Neural progenitor cell (in vitro differentiated cells): ENCODE measurements at regions not wholly inside any gene's neighbourhood (a gene's known extent, or its start where the extent isn't known, plus 50 kb on each side); places are given as distances from the start of the nearest gene placed in this dataset.

Experiments used
- DNase-seq: peaks from one replicate; pipeline ENCODE4 v3.0.0-alpha.2; 2016; ENCODE audit warnings: low spot score
- H2AFZ ChIP-seq: fragments of 200-600 bp; sonication (generic); replicated peaks from 2 replicates; pipeline ENCODE4 v1.6.1; 2016; ENCODE audit warnings: antibody characterized with exemption
- H3F3A ChIP-seq: fragments of 200-600 bp; sonication (generic); 2 replicates; pipeline ENCODE4 v1.6.1; 2016; ENCODE audit warnings: antibody characterized with exemption, low read depth
- H3K27ac ChIP-seq: fragments of 200-600 bp; sonication (generic); 2 replicates; pipeline ENCODE4 v1.5.1; 2016; ENCODE audit warnings: mild to moderate bottlenecking
- H3K27me3 ChIP-seq: fragments of 200-600 bp; sonication (generic); 2 replicates; pipeline ENCODE4 v1.6.1; 2016; ENCODE audit warnings: mild to moderate bottlenecking, moderate library complexity
- H3K36me3 ChIP-seq: fragments of 200-600 bp; sonication (generic); 2 replicates; pipeline ENCODE4 v1.5.1; 2016
- H3K4me1 ChIP-seq: fragments of 200-600 bp; sonication (generic); 2 replicates; pipeline ENCODE4 v1.6.1; 2016; ENCODE audit warnings: mixed run types
- H3K4me2 ChIP-seq: fragments of 200-600 bp; sonication (generic); 2 replicates; pipeline ENCODE4 v1.6.1; 2016
- H3K4me3 ChIP-seq: fragments of 200-600 bp; sonication (generic); 2 replicates; pipeline ENCODE4 v1.5.1; 2016
- H3K79me2 ChIP-seq: fragments of 200-600 bp; sonication (generic); 2 replicates; pipeline ENCODE4 v1.6.1; 2016; ENCODE audit warnings: low read depth
- H3K9ac ChIP-seq: fragments of 200-600 bp; sonication (generic); 2 replicates; pipeline ENCODE4 v1.6.1; 2016
- H3K9me3 ChIP-seq: fragments of 200-600 bp; sonication (generic); 2 replicates; pipeline ENCODE4 v1.5.1; 2016; ENCODE audit warnings: low read depth
- H4K20me1 ChIP-seq: fragments of 200-600 bp; sonication (generic); 2 replicates; pipeline ENCODE4 v1.6.1; 2016; ENCODE audit warnings: low read depth
- H3K27ac Mint-ChIP-seq: 3 replicates; pipeline ENCODE4 v1.8.0; 2021; ENCODE audit warnings: mixed read lengths
- H3K27me3 Mint-ChIP-seq: 2 replicates; pipeline ENCODE4 v1.8.0; 2022; ENCODE audit warnings: low read depth, mild to moderate bottlenecking, inconsistent platforms, moderate library complexity, mixed read lengths; ENCODE audit not compliant: insufficient read depth
- H3K36me3 Mint-ChIP-seq: 3 replicates; pipeline ENCODE4 v1.8.0; 2021; ENCODE audit warnings: mixed read lengths
- H3K4me1 Mint-ChIP-seq: 3 replicates; pipeline ENCODE4 v1.8.0; 2021; ENCODE audit warnings: mixed read lengths
- H3K4me3 Mint-ChIP-seq: 3 replicates; pipeline ENCODE4 v1.8.0; 2021; ENCODE audit warnings: mild to moderate bottlenecking, moderate library complexity, mixed read lengths
- H3K9me3 Mint-ChIP-seq: 3 replicates; pipeline ENCODE4 v1.8.0; 2020; ENCODE audit warnings: mixed read lengths
- EZH2 ChIP-seq: fragments of 200-600 bp; sonication (generic); IDR thresholded peaks from 2 replicates; pipeline ENCODE4 v1.6.1; 2017; ENCODE audit warnings: antibody characterized with exemption, mild to moderate bottlenecking, moderate library complexity
- EZH2phosphoT487 ChIP-seq: fragments of 200-600 bp; sonication (generic); IDR thresholded peaks from 2 replicates; pipeline ENCODE4 v1.6.1; 2017; ENCODE audit warnings: antibody characterized with exemption
- TF ChIP-seq, protein P1 (sequence below): fragments of 200-600 bp; sonication (generic); IDR thresholded peaks from 2 replicates; pipeline ENCODE4 v1.5.1; 2017; ENCODE audit warnings: antibody characterized with exemption, mild to moderate bottlenecking

DNA sequence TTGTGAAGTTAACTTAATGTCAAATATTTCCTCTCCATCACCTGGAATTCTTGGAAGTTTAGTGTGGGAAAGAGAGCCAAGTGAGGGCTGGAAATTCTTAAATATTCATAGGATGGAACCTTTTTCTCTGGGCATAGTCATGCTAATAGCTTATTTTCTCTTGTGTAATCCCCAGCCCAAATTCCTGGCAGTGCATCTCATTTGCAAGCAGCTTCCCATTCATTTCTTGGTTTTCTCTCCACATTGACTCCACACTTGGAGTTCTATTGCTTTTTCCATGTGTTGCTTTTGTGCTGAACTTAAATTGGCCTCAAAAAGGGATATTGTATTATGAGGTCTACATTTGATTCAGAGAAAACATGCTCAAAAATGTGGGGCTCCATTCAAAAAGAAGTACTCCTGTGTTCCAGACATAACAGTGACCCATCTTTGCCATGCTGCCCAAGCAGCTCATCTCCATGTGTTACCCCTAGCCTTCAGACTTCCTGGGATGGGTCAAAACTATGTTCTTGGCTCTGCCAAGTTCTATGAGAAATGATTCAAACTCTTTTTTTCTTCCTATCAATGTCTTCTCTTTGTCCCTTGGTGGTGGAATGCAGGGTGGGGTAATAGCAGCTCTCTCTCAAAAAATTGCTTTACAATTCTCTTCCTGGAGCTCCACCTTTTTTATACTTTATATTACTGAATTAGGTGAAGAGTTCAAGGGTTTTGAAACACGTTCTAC lies 2471.5 kb downstream of the PCDH9 start:
- Histone ChIP-seq H3K27ac (no peak overlapping the region), H3K4me3 (no peak overlapping the region), H4K20me1 (no peaks in the 10 kb centered on the region), H3K4me1 (no peaks in the 10 kb centered on the region), H3K4me2 (no peak overlapping the region), H2AFZ (no peak overlapping the region), H3K79me2 (no peaks in the 10 kb centered on the region), H3K27me3 (no peaks in the 10 kb centered on the region), H3K9me3 (no peaks in the 10 kb centered on the region), H3F3A (no peaks in the 10 kb centered on the region), H3K36me3 (no peaks in the 10 kb centered on the region), H3K9ac (no peak overlapping the region)
- no peaks in the 10 kb centered on the region for H3K27me3 Mint-ChIP-seq
- H3K4me1 Mint-ChIP-seq, result peaks cover 10% of the 10 kb centered on the region
- TF ChIP-seq EZH2, result no peak
- peak; percentile 3 for DNase-seq
- H3K9me3 Mint-ChIP-seq, result no peaks in the 10 kb centered on the region
- H3K27ac Mint-ChIP-seq, result no peak overlapping the region
- H3K4me3 Mint-ChIP-seq, result no peak overlapping the region
- no peaks in the 10 kb centered on the region for H3K36me3 Mint-ChIP-seq

DNA sequence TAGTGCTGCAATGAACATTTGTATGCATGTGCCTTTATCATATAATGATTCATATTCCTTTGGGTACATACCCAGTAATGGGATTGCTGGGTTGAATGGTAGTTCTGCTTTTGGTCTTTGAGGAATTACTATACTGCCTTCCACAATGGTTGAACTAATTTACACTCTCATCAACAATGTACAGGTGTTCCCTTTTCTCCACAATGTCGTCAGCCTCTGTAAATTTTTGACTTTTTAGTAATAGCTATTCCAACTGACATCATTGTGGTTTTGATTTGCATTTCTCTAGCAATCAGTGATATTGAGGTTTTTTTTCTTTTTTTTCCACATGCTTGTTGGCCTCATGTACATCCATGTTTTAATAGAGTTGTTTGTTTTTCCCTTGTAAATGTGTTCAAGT lies 2473.5 kb downstream of the PCDH9 start:
- Histone ChIP-seq H4K20me1 (no peaks in the 10 kb centered on the region), H2AFZ (no peak overlapping the region), H3K9me3 (no peaks in the 10 kb centered on the region), H3K27ac (no peak overlapping the region), H3K4me1 (no peaks in the 10 kb centered on the region), H3K79me2 (no peaks in the 10 kb centered on the region), H3K36me3 (no peaks in the 10 kb centered on the region), H3K4me3 (no peak overlapping the region), H3K9ac (no peak overlapping the region), H3K4me2 (no peak overlapping the region), H3F3A (no peaks in the 10 kb centered on the region), H3K27me3 (no peaks in the 10 kb centered on the region)
- H3K36me3 Mint-ChIP-seq, result no peaks in the 10 kb centered on the region
- H3K27ac Mint-ChIP-seq, result no peak overlapping the region
- H3K4me1 Mint-ChIP-seq, result peaks cover 10% of the 10 kb centered on the region
- H3K9me3 Mint-ChIP-seq, result no peaks in the 10 kb centered on the region
- no peak for DNase-seq
- H3K27me3 Mint-ChIP-seq, result no peaks in the 10 kb centered on the region
- TF ChIP-seq, protein P1, sequence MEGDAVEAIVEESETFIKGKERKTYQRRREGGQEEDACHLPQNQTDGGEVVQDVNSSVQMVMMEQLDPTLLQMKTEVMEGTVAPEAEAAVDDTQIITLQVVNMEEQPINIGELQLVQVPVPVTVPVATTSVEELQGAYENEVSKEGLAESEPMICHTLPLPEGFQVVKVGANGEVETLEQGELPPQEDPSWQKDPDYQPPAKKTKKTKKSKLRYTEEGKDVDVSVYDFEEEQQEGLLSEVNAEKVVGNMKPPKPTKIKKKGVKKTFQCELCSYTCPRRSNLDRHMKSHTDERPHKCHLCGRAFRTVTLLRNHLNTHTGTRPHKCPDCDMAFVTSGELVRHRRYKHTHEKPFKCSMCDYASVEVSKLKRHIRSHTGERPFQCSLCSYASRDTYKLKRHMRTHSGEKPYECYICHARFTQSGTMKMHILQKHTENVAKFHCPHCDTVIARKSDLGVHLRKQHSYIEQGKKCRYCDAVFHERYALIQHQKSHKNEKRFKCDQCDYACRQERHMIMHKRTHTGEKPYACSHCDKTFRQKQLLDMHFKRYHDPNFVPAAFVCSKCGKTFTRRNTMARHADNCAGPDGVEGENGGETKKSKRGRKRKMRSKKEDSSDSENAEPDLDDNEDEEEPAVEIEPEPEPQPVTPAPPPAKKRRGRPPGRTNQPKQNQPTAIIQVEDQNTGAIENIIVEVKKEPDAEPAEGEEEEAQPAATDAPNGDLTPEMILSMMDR, result no peak
- TF ChIP-seq EZH2, result no peak
- TF ChIP-seq EZH2phosphoT487, result no peak
- H3K4me3 Mint-ChIP-seq, result no peak overlapping the region

DNA sequence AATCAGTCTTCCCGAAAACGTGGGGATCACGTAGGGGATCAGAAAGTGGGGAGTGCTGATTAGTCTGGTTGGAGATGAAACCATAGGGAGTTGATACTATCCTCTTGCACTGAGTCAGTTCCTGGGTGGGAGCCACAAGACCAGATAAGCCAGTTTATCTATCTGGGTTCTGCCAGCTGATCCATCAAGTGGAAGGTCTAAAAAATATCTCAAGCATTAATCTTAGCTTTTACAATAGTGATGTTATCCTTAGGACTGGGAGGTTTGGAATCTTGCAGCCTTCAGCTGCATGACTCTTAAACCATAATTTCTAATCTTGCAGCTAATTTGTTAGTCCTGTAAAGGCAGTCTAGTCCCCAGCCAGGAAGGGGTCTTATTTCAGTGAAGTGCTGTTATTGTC lies 2474.2 kb downstream of the PCDH9 start:
- no peak overlapping the region for H3K4me3 ChIP-seq
- H2AFZ ChIP-seq, result no peak overlapping the region
- Mint-ChIP-seq H3K27ac (no peak overlapping the region), H3K4me1 (peaks cover 10% of the 10 kb centered on the region), H3K9me3 (no peaks in the 10 kb centered on the region), H3K36me3 (no peaks in the 10 kb centered on the region), H3K27me3 (no peaks in the 10 kb centered on the region), H3K4me3 (no peak overlapping the region)
- no peaks in the 10 kb centered on the region for H3K27me3 ChIP-seq
- no peak for DNase-seq
- H3K27ac ChIP-seq, result no peak overlapping the region
- H3K4me2 ChIP-seq, result no peak overlapping the region
- no peak overlapping the region for H3K9ac ChIP-seq
- H3K79me2 ChIP-seq, result no peaks in the 10 kb centered on the region
- TF ChIP-seq EZH2phosphoT487 (no peak), EZH2 (no peak)
- TF ChIP-seq, protein P1, result no peak
- no peaks in the 10 kb centered on the region for H3F3A ChIP-seq
- H4K20me1 ChIP-seq, result no peaks in the 10 kb centered on the region
- no peaks in the 10 kb centered on the region for H3K9me3 ChIP-seq
- H3K36me3 ChIP-seq, result no peaks in the 10 kb centered on the region
- H3K4me1 ChIP-seq, result no peaks in the 10 kb centered on the region

DNA sequence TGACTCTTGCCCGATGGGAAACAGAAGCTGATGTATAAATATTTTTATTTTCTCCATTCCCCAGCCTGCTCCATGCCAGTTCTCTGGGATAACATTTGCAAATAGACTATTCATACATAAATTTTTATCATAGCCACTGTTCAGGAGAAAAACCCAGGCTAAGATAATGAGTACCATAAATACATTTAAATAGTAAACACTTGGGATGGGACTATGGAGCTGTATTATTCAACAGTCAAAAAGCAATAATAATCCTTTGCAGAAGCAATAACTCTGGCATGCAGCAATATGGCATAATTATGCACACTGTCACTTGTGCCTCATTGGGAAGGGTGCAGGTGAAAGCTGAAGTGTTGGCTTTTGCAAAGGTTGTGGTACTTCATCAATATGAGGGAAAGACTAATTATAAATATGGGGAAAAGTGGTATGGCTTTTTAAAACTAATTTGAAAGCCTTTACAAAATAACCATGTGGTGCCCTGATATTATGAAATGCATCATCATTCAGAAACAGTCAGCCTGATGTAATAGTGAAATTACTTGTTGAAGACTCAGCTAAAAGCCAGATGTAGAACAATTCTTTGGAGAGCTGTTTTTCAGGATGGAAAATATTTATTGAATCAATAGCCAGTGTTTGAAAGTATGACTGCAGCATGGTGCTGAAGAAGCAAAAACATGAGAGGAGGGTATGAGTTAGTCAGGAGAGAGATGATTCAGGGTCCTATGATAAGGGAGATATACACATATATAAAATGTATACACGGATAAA lies 2476.7 kb downstream of the PCDH9 start:
- TF ChIP-seq, protein P1, result no peak
- no peak for TF ChIP-seq EZH2phosphoT487
- no peak for TF ChIP-seq EZH2

More for the DNA sequence above, 2476.7 kb downstream of the PCDH9 start:
- no peaks in the 10 kb centered on the region for H3K79me2 ChIP-seq
- H3K9me3 Mint-ChIP-seq, result no peaks in the 10 kb centered on the region
- no peaks in the 10 kb centered on the region for H3K36me3 ChIP-seq
- no peaks in the 10 kb centered on the region for H3K36me3 Mint-ChIP-seq
- no peak overlapping the region for H3K4me3 Mint-ChIP-seq
- no peak for DNase-seq
- no peaks in the 10 kb centered on the region for H4K20me1 ChIP-seq
- H3K27ac ChIP-seq, result no peak overlapping the region
- H3K27me3 Mint-ChIP-seq, result no peaks in the 10 kb centered on the region
- H3K4me1 ChIP-seq, result no peaks in the 10 kb centered on the region
- H3K9ac ChIP-seq, result no peak overlapping the region
- no peak overlapping the region for H2AFZ ChIP-seq
- H3K4me1 Mint-ChIP-seq, result peaks cover 3% of the 10 kb centered on the region
- no peak overlapping the region for H3K27ac Mint-ChIP-seq
- H3K4me3 ChIP-seq, result no peak overlapping the region
- H3K27me3 ChIP-seq, result no peaks in the 10 kb centered on the region
- no peaks in the 10 kb centered on the region for H3F3A ChIP-seq
- H3K4me2 ChIP-seq, result no peak overlapping the region
- no peaks in the 10 kb centered on the region for H3K9me3 ChIP-seq
